ENCODE measurements at regions not wholly inside any gene's neighbourhood (a gene's known extent, or its start where the extent isn't known, plus 50 kb on each side); places are given as distances from the start of the nearest gene placed in this dataset.

GRCh38 chr17:79515646-79516571, 94.9 kb downstream of the RBFOX3 start:
- TF ChIP-seq, protein P1, sequence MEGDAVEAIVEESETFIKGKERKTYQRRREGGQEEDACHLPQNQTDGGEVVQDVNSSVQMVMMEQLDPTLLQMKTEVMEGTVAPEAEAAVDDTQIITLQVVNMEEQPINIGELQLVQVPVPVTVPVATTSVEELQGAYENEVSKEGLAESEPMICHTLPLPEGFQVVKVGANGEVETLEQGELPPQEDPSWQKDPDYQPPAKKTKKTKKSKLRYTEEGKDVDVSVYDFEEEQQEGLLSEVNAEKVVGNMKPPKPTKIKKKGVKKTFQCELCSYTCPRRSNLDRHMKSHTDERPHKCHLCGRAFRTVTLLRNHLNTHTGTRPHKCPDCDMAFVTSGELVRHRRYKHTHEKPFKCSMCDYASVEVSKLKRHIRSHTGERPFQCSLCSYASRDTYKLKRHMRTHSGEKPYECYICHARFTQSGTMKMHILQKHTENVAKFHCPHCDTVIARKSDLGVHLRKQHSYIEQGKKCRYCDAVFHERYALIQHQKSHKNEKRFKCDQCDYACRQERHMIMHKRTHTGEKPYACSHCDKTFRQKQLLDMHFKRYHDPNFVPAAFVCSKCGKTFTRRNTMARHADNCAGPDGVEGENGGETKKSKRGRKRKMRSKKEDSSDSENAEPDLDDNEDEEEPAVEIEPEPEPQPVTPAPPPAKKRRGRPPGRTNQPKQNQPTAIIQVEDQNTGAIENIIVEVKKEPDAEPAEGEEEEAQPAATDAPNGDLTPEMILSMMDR (conservative IDR thresholded peaks at IDR 0.05 in 1 of 2, IDR thresholded peaks at IDR 0.05 in 1 of 2; ENCODE audit: extremely low read depth in 1 of 2, insufficient read depth in 1 of 2, low read depth in 1 of 2, low read length in 2 of 2) = no peak
- no peak for TF ChIP-seq EZH2 (IDR thresholded peaks at IDR 0.05; ENCODE audit: borderline replicate concordance, low read length)

All from mammary epithelial cell (primary cell).